ENCODE measurements at regions not wholly inside any gene's neighbourhood (a gene's known extent, or its start where the extent isn't known, plus 50 kb on each side); places are given as distances from the start of the nearest gene placed in this dataset.

DNA sequence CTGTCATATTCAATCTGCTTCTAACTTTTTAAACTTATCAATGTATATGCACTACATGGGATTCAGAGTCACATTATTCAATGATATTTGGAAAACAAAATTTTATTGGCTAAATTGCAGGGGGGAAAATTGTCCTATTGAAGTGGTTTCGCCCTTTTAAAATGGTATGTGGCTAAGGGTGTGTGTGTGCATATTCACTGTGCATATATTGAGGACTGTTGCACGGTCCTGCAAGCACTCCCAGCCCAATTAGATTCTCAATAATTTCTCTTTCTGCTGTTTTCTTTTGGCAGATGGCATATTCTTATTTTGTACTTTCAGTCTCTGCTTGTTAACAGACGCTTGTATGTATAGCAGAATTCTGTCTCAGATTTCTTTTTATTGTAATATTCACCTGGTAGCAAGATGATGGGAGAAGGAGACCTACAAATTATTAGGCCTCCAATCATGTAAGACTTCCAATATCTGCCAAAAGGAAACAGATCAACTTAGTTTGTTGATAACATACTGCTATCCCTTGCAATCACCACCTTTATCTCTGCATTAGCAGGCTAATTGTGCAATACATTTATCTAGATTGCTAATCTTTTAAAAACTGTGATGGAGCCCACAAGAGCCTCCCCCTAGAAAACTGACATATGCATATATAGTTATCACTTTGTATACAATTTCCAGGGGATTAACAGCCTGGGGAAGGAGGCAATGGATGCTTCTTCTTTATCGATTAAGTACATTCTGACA lies 411.5 kb downstream of the PLK2 start:
- DNase-seq = no peak
- peaks cover 0 to 4% (median 0%) of the 10 kb centered on the region in 5 donors for H3K9me3 Mint-ChIP-seq
- H3K27me3 Mint-ChIP-seq = no peaks in the 10 kb centered on the region

GRCh38 chr5:58046371-58046770 lies 413.5 kb downstream of the PLK2 start:
- H3K36me3 ChIP-seq (ENCODE audit: insufficient read depth, low read length) = no peaks in the 10 kb centered on the region
- no peak for DNase-seq
- no peaks in the 10 kb centered on the region for H3K27me3 ChIP-seq (ENCODE audit: insufficient read depth, low read length, poor library complexity, severe bottlenecking)
- H3K4me3 Mint-ChIP-seq = no peak overlapping the region
- H3K9me3 Mint-ChIP-seq = peaks cover 0 to 5% (median 2%) of the 10 kb centered on the region in 5 donors
- H3K4me1 Mint-ChIP-seq = no peaks in the 10 kb centered on the region
- no peak overlapping the region for H3K27ac Mint-ChIP-seq
- no peaks in the 10 kb centered on the region for H3K27me3 Mint-ChIP-seq
- no peaks in the 10 kb centered on the region for H3K36me3 Mint-ChIP-seq
- no peaks in the 10 kb centered on the region for H3K4me1 ChIP-seq (ENCODE audit: insufficient read depth, low read length)
- ChIA-PET CTCF (no interaction called here), POLR2A (no interaction called here)
- H3K27ac ChIP-seq (ENCODE audit: low read depth, low read length) = no peak overlapping the region
- H3K9me3 ChIP-seq (ENCODE audit: low read length) = no peaks in the 10 kb centered on the region
- no peak overlapping the region for H3K4me3 ChIP-seq (ENCODE audit: low read length)

More for the DNA sequence above, 411.5 kb downstream of the PLK2 start:
- H3K9me3 ChIP-seq (ENCODE audit: low read length) = no peaks in the 10 kb centered on the region
- H3K4me3 ChIP-seq (ENCODE audit: low read length) = no peak overlapping the region
- H3K4me1 ChIP-seq (ENCODE audit: insufficient read depth, low read length) = no peaks in the 10 kb centered on the region
- H3K27ac ChIP-seq (ENCODE audit: low read depth, low read length) = no peak overlapping the region
- Mint-ChIP-seq H3K4me1 (no peaks in the 10 kb centered on the region), H3K4me3 (no peak overlapping the region), H3K36me3 (no peaks in the 10 kb centered on the region), H3K27ac (no peak overlapping the region)
- no peaks in the 10 kb centered on the region for H3K27me3 ChIP-seq (ENCODE audit: insufficient read depth, low read length, poor library complexity, severe bottlenecking)
- CTCF ChIA-PET = no interaction called here
- H3K36me3 ChIP-seq (ENCODE audit: insufficient read depth, low read length) = no peaks in the 10 kb centered on the region
- POLR2A ChIA-PET = no interaction called here

DNA sequence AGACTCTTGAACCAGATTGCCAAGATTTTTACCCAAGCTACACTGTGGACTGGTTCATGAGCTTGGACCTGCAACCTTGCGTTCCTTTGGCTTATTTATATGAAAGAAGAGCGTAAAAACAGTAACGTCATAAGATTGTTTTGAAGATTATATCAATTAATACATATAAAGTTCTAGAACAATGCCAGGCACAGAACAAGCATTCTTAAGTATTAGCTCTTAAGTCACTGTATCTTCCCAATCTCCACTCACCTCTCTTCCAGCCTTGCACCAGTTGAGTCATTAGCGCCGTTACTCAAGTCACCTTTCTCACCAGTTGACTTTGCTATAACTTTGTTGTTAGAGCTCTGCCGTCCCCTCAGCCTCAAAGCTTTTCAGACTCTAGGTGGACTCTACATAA lies 415.7 kb downstream of the PLK2 start:
- ChIA-PET CTCF (no interaction called here), POLR2A (no interaction called here)
- H3K27ac Mint-ChIP-seq = no peak overlapping the region
- H3K27me3 Mint-ChIP-seq = no peaks in the 10 kb centered on the region
- no peak overlapping the region for H3K4me3 Mint-ChIP-seq
- Histone ChIP-seq H3K27me3 (ENCODE audit: insufficient read depth, low read length, poor library complexity, severe bottlenecking) (no peaks in the 10 kb centered on the region), H3K4me3 (ENCODE audit: low read length) (no peak overlapping the region), H3K9me3 (ENCODE audit: low read length) (no peaks in the 10 kb centered on the region), H3K27ac (ENCODE audit: low read depth, low read length) (no peak overlapping the region), H3K4me1 (ENCODE audit: insufficient read depth, low read length) (no peaks in the 10 kb centered on the region), H3K36me3 (ENCODE audit: insufficient read depth, low read length) (no peaks in the 10 kb centered on the region)
- no peaks in the 10 kb centered on the region for H3K36me3 Mint-ChIP-seq
- H3K9me3 Mint-ChIP-seq = peaks cover 0 to 5% (median 0%) of the 10 kb centered on the region in 5 donors
- no peak for DNase-seq
- H3K4me1 Mint-ChIP-seq = no peaks in the 10 kb centered on the region

DNA sequence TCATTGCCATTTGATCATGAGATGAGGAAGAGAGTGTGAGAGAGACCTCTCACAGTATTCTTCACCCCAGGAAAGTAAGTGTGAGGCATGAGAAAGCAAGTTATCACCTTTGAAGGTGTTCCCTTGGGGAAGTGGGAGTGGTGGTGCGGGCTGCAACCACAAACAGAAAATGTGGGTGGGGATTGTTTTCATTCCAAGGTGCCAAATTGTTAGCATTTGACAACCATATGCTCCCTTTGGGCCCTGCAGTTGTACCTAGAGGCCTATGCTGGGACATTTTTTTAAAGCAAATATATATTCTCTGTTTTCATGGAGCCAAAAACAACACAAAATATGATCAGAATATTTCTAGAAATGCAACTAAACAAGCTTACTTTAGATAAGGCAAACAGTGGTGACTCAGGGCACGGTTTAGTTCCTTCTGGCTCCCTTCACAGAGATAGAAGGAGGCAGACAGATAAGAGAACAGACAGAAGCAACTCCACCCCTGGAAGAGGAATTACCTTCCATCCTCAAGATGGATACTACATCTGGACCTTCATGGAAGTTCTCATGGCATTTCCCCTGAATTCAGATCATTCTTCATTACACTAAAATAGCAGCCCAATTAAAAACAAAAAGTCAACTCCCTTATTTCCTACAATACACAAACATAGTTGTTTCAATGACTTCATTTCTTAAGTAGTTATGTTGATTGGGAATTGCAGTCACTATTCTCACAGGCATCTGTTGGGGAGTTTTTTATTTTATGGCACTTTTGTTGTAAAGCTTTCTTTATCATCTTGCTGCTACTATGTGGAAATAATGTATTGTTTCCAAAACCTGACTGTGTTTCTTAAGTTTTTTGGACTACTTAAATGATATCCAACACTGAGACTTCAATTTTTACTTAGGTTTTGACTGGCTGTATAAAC lies 416.6 kb downstream of the PLK2 start:
- no peak overlapping the region for H3K4me3 Mint-ChIP-seq
- Histone ChIP-seq H3K36me3 (ENCODE audit: insufficient read depth, low read length) (no peaks in the 10 kb centered on the region), H3K4me1 (ENCODE audit: insufficient read depth, low read length) (no peaks in the 10 kb centered on the region), H3K9me3 (ENCODE audit: low read length) (no peaks in the 10 kb centered on the region), H3K27me3 (ENCODE audit: insufficient read depth, low read length, poor library complexity, severe bottlenecking) (no peaks in the 10 kb centered on the region), H3K4me3 (ENCODE audit: low read length) (no peak overlapping the region), H3K27ac (ENCODE audit: low read depth, low read length) (no peak overlapping the region)
- ChIA-PET POLR2A (no interaction called here), CTCF (no interaction called here)
- no peaks in the 10 kb centered on the region for H3K4me1 Mint-ChIP-seq
- peaks cover 0 to 5% (median 0%) of the 10 kb centered on the region in 5 donors for H3K9me3 Mint-ChIP-seq
- DNase-seq = no peak
- no peaks in the 10 kb centered on the region for H3K36me3 Mint-ChIP-seq
- no peaks in the 10 kb centered on the region for H3K27me3 Mint-ChIP-seq
- no peak overlapping the region for H3K27ac Mint-ChIP-seq

DNA sequence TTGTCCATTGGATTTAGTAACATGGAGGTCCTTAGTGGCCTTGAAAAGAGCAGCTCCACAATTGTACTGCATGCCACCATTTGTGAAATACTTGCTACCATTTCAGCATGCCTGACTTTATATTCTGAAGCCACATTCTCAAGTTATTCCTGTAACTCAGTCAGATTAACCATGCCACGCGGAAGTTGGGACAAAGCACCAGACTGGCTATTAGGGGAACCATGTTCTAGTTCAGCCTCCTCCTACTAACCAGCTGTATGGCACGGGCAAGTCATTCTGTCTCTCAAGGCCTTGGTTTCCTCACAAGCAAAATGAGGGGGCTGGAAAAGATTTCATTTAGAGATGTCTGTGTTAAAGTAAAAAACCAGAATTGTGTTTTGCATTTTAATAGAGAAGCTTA lies 418.0 kb downstream of the PLK2 start:
- H3K9me3 Mint-ChIP-seq = peaks cover 0 to 5% (median 0%) of the 10 kb centered on the region in 5 donors

GRCh38 chr5:58040846-58041245 lies 419.0 kb downstream of the PLK2 start:
- H3K4me3 Mint-ChIP-seq = no peak overlapping the region
- CTCF ChIA-PET = no interaction called here
- peaks cover 0 to 5% (median 0%) of the 10 kb centered on the region in 5 donors for H3K9me3 Mint-ChIP-seq
- no peaks in the 10 kb centered on the region for H3K36me3 Mint-ChIP-seq
- H3K4me1 Mint-ChIP-seq = no peaks in the 10 kb centered on the region
- no peaks in the 10 kb centered on the region for H3K4me1 ChIP-seq (ENCODE audit: insufficient read depth, low read length)
- H3K27me3 Mint-ChIP-seq = no peaks in the 10 kb centered on the region
- H3K27me3 ChIP-seq (ENCODE audit: insufficient read depth, low read length, poor library complexity, severe bottlenecking) = no peaks in the 10 kb centered on the region
- no peaks in the 10 kb centered on the region for H3K9me3 ChIP-seq (ENCODE audit: low read length)
- no peaks in the 10 kb centered on the region for H3K36me3 ChIP-seq (ENCODE audit: insufficient read depth, low read length)
- POLR2A ChIA-PET = no interaction called here
- no peak overlapping the region for H3K27ac ChIP-seq (ENCODE audit: low read depth, low read length)
- H3K4me3 ChIP-seq (ENCODE audit: low read length) = no peak overlapping the region
- H3K27ac Mint-ChIP-seq = no peak overlapping the region
- DNase-seq = no peak

More for the DNA sequence above, 418.0 kb downstream of the PLK2 start:
- Histone ChIP-seq H3K4me3 (ENCODE audit: low read length) (no peak overlapping the region), H3K4me1 (ENCODE audit: insufficient read depth, low read length) (no peaks in the 10 kb centered on the region), H3K27me3 (ENCODE audit: insufficient read depth, low read length, poor library complexity, severe bottlenecking) (no peaks in the 10 kb centered on the region), H3K27ac (ENCODE audit: low read depth, low read length) (no peak overlapping the region), H3K9me3 (ENCODE audit: low read length) (no peaks in the 10 kb centered on the region), H3K36me3 (ENCODE audit: insufficient read depth, low read length) (no peaks in the 10 kb centered on the region)
- no peak overlapping the region for H3K4me3 Mint-ChIP-seq
- DNase-seq = no peak
- no peaks in the 10 kb centered on the region for H3K27me3 Mint-ChIP-seq
- H3K4me1 Mint-ChIP-seq = no peaks in the 10 kb centered on the region
- no peaks in the 10 kb centered on the region for H3K36me3 Mint-ChIP-seq
- H3K27ac Mint-ChIP-seq = no peak overlapping the region
- ChIA-PET CTCF (no interaction called here), POLR2A (no interaction called here)

DNA sequence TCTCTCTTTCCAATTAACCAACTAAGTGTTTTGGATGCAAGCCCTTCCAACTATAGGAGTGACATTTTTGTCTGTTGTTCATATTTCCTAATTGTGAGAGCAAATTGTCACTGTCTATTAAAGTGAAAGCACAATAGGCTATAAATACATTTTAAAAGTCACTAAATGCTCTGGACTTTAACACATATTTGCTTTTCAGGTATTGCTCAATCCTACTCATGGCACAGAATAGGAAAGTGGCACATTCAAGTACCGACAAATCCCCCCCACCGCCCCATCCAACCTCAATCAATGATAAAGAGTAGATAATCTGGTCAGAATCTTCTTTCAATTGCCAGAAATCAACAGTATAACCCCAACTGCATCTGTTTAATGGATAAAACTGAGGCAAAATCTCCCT lies 419.8 kb downstream of the PLK2 start:
- Mint-ChIP-seq H3K9me3 (peaks cover 0 to 5% (median 0%) of the 10 kb centered on the region in 5 donors), H3K4me3 (no peak overlapping the region), H3K27ac (no peak overlapping the region), H3K27me3 (no peaks in the 10 kb centered on the region), H3K36me3 (no peaks in the 10 kb centered on the region), H3K4me1 (no peaks in the 10 kb centered on the region)
- CTCF ChIA-PET = no interaction called here
- Histone ChIP-seq H3K27me3 (ENCODE audit: insufficient read depth, low read length, poor library complexity, severe bottlenecking) (no peaks in the 10 kb centered on the region), H3K4me3 (ENCODE audit: low read length) (no peak overlapping the region), H3K4me1 (ENCODE audit: insufficient read depth, low read length) (no peaks in the 10 kb centered on the region), H3K27ac (ENCODE audit: low read depth, low read length) (no peak overlapping the region), H3K9me3 (ENCODE audit: low read length) (no peaks in the 10 kb centered on the region), H3K36me3 (ENCODE audit: insufficient read depth, low read length) (no peaks in the 10 kb centered on the region)
- DNase-seq = no peak
- POLR2A ChIA-PET = no interaction called here

DNA sequence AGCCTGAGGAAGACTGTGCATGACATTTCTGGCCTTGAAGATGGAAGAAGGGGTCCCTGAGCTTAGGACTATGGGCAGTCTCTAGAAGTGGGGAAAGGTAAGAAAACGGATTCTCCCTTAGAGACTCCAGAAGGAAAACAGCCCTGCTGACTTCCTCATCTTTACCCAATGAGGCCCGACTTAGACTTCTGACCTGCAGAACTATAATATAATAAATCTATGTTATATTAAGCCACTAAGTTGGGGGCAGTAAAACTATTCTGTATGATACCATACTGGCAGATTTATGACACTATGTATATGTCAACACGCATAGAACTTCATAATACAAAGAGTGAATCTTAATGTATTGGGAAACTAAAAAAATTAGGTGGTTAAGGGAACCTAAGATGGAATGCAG lies 422.0 kb downstream of the PLK2 start:
- H3K27me3 Mint-ChIP-seq = no peaks in the 10 kb centered on the region
- POLR2A ChIA-PET = no interaction called here

More for the DNA sequence above, 422.0 kb downstream of the PLK2 start:
- Histone ChIP-seq H3K4me1 (ENCODE audit: insufficient read depth, low read length) (no peaks in the 10 kb centered on the region), H3K27ac (ENCODE audit: low read depth, low read length) (no peak overlapping the region), H3K27me3 (ENCODE audit: insufficient read depth, low read length, poor library complexity, severe bottlenecking) (no peaks in the 10 kb centered on the region), H3K36me3 (ENCODE audit: insufficient read depth, low read length) (no peaks in the 10 kb centered on the region), H3K4me3 (ENCODE audit: low read length) (no peak overlapping the region), H3K9me3 (ENCODE audit: low read length) (no peaks in the 10 kb centered on the region)
- CTCF ChIA-PET = no interaction called here
- peaks cover 0 to 5% (median 0%) of the 10 kb centered on the region in 5 donors for H3K9me3 Mint-ChIP-seq
- H3K36me3 Mint-ChIP-seq = no peaks in the 10 kb centered on the region
- no peaks in the 10 kb centered on the region for H3K4me1 Mint-ChIP-seq
- no peak for DNase-seq
- H3K4me3 Mint-ChIP-seq = no peak overlapping the region
- H3K27ac Mint-ChIP-seq = no peak overlapping the region

All from CD8-positive, alpha-beta memory T cell (primary cell).